Hepatocyte (in vitro differentiated cells): ENCODE measurements at regions not wholly inside any gene's neighbourhood (a gene's known extent, or its start where the extent isn't known, plus 50 kb on each side); places are given as distances from the start of the nearest gene placed in this dataset.
"Not testable (repeated sequence)": the region's sequence is repeated elsewhere in the genome, so short reads cannot be mapped to it uniquely, and the experiment has no call there.

Source experiments
- DNase-seq: peaks from one replicate; pipeline ENCODE4 v3.0.0-alpha.2; 2016; ENCODE audit warnings: low spot score
- H2AFZ ChIP-seq: fragments of 200-600 bp; sonication (generic); 2 replicates; pipeline ENCODE4 v1.6.0; 2016; ENCODE audit warnings: antibody characterized with exemption, mild to moderate bottlenecking
- H3K27ac ChIP-seq: fragments of 200-600 bp; sonication (generic); 2 replicates; pipeline ENCODE4 v1.5.1; 2016; ENCODE audit warnings: mild to moderate bottlenecking
- H3K27me3 ChIP-seq: fragments of 200-600 bp; sonication (generic); 2 replicates; pipeline ENCODE4 v1.6.1; 2016
- H3K36me3 ChIP-seq: fragments of 200-600 bp; sonication (generic); replicated peaks from 2 replicates; pipeline ENCODE4 v1.5.1; 2016; ENCODE audit warnings: low read depth; ENCODE audit not compliant: insufficient read depth
- H3K4me1 ChIP-seq: fragments of 200-600 bp; sonication (generic); 2 replicates; pipeline ENCODE4 v1.5.1; 2016; ENCODE audit warnings: mild to moderate bottlenecking, moderate library complexity; ENCODE audit not compliant: insufficient read depth
- H3K4me2 ChIP-seq: fragments of 200-600 bp; sonication (generic); 2 replicates; pipeline ENCODE4 v1.6.0; 2016
- H3K4me3 ChIP-seq: fragments of 200-600 bp; sonication (generic); 2 replicates; pipeline ENCODE4 v1.5.1; 2016; ENCODE audit warnings: mild to moderate bottlenecking
- H3K79me2 ChIP-seq: fragments of 200-600 bp; sonication (generic); 2 replicates; pipeline ENCODE4 v1.6.0; 2017; ENCODE audit warnings: mild to moderate bottlenecking
- H3K9me2 ChIP-seq: fragments of 200-600 bp; sonication (generic); replicated peaks from 2 replicates; pipeline ENCODE4 v1.6.0; 2017; ENCODE audit warnings: mild to moderate bottlenecking; ENCODE audit not compliant: insufficient read depth
- H3K9me3 ChIP-seq: fragments of 200-600 bp; sonication (generic); 2 replicates; pipeline ENCODE4 v1.5.1; 2016; ENCODE audit warnings: low read depth, mild to moderate bottlenecking
- H4K20me1 ChIP-seq: fragments of 200-600 bp; sonication (generic); 2 replicates; pipeline ENCODE4 v1.6.0; 2016; ENCODE audit warnings: mild to moderate bottlenecking; ENCODE audit not compliant: insufficient read depth, poor library complexity, severe bottlenecking
- CTCF ChIP-seq: fragments of 200-600 bp; sonication (generic); IDR thresholded peaks from 2 replicates; pipeline ENCODE4 v1.5.1; 2016; ENCODE audit warnings: antibody characterized with exemption, mild to moderate bottlenecking; ENCODE audit not compliant: poor library complexity
- EZH2 ChIP-seq: fragments of 200-600 bp; sonication (generic); IDR thresholded peaks from 2 replicates; pipeline ENCODE4 v1.6.1; 2016; ENCODE audit warnings: antibody characterized with exemption, mild to moderate bottlenecking, borderline replicate concordance
- EZH2phosphoT487 ChIP-seq: fragments of 200-600 bp; sonication (generic); IDR thresholded peaks from one replicate; pipeline ENCODE4 v1.6.1; 2018; ENCODE audit warnings: antibody characterized with exemption, mild to moderate bottlenecking, low read depth, moderate library complexity; ENCODE audit not compliant: unreplicated experiment, severe bottlenecking
- WGBS: methylation state at CpG from one replicate; pipeline ENCODE4 v1.1.6; 2016; ENCODE audit warnings: low lambda C conversion rate; ENCODE audit errors: missing lambda C conversion rate; 5-methylcytosine and 5-hydroxymethylcytosine counted together

GRCh38 chrX:46152756-46153155, 392.5 kb downstream of the ZNF674 start:
- H4K20me1 ChIP-seq: no peaks in the 10 kb centered on the region
- no peaks in the 10 kb centered on the region for H3K9me2 ChIP-seq
- no peaks in the 10 kb centered on the region for H3K79me2 ChIP-seq
- no peak overlapping the region for H3K4me3 ChIP-seq
- DNase-seq: no peak
- H3K4me2 ChIP-seq: no peak overlapping the region
- H3K36me3 ChIP-seq: no peaks in the 10 kb centered on the region
- 79% methylated on average over 2 of the region's 2 CpGs for WGBS
- no peak for TF ChIP-seq EZH2phosphoT487
- TF ChIP-seq CTCF: no peak
- no peak for TF ChIP-seq EZH2
- H2AFZ ChIP-seq: no peak overlapping the region
- H3K4me1 ChIP-seq: no peaks in the 10 kb centered on the region
- H3K9me3 ChIP-seq: no peaks in the 10 kb centered on the region
- no peak overlapping the region for H3K27ac ChIP-seq
- H3K27me3 ChIP-seq: no peaks in the 10 kb centered on the region

- not testable (repeated sequence) for H3K4me2 ChIP-seq, H3K27me3 ChIP-seq, H3K79me2 ChIP-seq, H2AFZ ChIP-seq, H3K4me1 ChIP-seq, H4K20me1 ChIP-seq, H3K9me3 ChIP-seq, H3K4me3 ChIP-seq, H3K36me3 ChIP-seq, DNase-seq, H3K9me2 ChIP-seq, H3K27ac ChIP-seq
- WGBS: 71% methylated on average over 5 of the region's 5 CpGs
These were observed 393.9 kb downstream of the ZNF674 start for GRCh38 chrX:46151332-46151731.

DNA sequence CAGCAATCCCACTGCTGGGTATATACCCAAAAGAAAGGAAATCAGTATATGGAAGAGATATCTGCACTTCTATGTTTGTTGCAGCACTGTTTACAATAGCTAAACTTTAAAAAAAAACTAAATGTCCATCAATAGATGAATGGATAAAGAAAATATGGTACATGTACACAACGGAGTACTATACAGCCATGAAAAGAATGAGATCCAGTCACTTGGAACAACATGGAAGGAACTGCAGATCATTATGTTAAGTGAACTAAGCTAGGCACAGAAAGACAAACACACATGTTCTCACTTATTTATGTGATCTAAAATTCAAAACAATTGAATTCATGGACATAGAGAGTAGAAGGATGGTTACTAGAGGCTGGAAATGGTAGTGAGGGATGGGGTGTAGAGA, 400.7 kb downstream of the ZNF674 start:
- 61% methylated on average over 1 of the region's 1 CpG for WGBS

GRCh38 chrX:46140272-46140671, 404.9 kb downstream of the ZNF674 start:
- TF ChIP-seq CTCF (no peak), EZH2 (no peak), EZH2phosphoT487 (no peak)
- H3K9me3 ChIP-seq: no peaks in the 10 kb centered on the region
- H3K36me3 ChIP-seq: no peaks in the 10 kb centered on the region
- DNase-seq: no peak
- no peaks in the 10 kb centered on the region for H3K79me2 ChIP-seq
- H3K27ac ChIP-seq: no peak overlapping the region
- WGBS: 69% methylated on average over 2 of the region's 2 CpGs
- H3K4me2 ChIP-seq: no peak overlapping the region
- no peak overlapping the region for H2AFZ ChIP-seq
- H3K9me2 ChIP-seq: no peaks in the 10 kb centered on the region
- no peaks in the 10 kb centered on the region for H4K20me1 ChIP-seq
- no peak overlapping the region for H3K4me3 ChIP-seq
- H3K4me1 ChIP-seq: no peaks in the 10 kb centered on the region
- no peaks in the 10 kb centered on the region for H3K27me3 ChIP-seq

More for the DNA sequence above, 400.7 kb downstream of the ZNF674 start:
- Histone ChIP-seq H3K4me1 (no peaks in the 10 kb centered on the region), H3K36me3 (no peaks in the 10 kb centered on the region), H3K4me2 (no peak overlapping the region), H3K4me3 (no peak overlapping the region), H3K27ac (no peak overlapping the region), H3K79me2 (no peaks in the 10 kb centered on the region), H3K9me2 (no peaks in the 10 kb centered on the region), H2AFZ (no peak overlapping the region), H3K27me3 (no peaks in the 10 kb centered on the region), H4K20me1 (no peaks in the 10 kb centered on the region), H3K9me3 (no peaks in the 10 kb centered on the region)
- DNase-seq: no peak
- TF ChIP-seq CTCF: no peak
- no peak for TF ChIP-seq EZH2
- no peak for TF ChIP-seq EZH2phosphoT487
